ENCODE measurements at regions not wholly inside any gene's neighbourhood (a gene's known extent, or its start where the extent isn't known, plus 50 kb on each side); places are given as distances from the start of the nearest gene placed in this dataset.

DNA sequence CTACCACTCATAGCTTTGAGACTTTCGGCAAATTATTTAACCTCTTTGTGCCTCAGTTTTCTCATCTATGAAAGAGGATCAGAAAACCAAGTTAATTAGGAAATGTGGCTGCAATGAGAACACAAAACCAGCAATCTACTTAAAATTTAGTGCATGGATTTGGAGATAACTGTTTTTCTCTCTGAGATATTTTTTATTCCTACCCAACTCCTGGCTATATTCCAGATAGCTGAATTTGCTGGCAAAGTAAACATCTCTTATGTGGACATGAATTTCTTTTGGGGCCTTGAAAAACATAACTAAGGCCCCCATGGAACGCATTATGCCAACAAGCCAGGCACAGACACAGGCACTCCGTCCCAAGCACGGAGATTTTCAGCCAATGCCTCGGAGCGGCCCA, 53.4 kb upstream of the FOXN3 start:
- TF ChIP-seq EP300 (IDR thresholded peaks at IDR 0.05) = no peak
- TF ChIP-seq, protein P1, sequence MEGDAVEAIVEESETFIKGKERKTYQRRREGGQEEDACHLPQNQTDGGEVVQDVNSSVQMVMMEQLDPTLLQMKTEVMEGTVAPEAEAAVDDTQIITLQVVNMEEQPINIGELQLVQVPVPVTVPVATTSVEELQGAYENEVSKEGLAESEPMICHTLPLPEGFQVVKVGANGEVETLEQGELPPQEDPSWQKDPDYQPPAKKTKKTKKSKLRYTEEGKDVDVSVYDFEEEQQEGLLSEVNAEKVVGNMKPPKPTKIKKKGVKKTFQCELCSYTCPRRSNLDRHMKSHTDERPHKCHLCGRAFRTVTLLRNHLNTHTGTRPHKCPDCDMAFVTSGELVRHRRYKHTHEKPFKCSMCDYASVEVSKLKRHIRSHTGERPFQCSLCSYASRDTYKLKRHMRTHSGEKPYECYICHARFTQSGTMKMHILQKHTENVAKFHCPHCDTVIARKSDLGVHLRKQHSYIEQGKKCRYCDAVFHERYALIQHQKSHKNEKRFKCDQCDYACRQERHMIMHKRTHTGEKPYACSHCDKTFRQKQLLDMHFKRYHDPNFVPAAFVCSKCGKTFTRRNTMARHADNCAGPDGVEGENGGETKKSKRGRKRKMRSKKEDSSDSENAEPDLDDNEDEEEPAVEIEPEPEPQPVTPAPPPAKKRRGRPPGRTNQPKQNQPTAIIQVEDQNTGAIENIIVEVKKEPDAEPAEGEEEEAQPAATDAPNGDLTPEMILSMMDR (IDR thresholded peaks at IDR 0.05) = no peak
- no peak for TF ChIP-seq POLR2A (IDR thresholded peaks at IDR 0.05)

All from tibial nerve (tissue), 4 donors.